AG04449 (cell line): ENCODE measurements at regions not wholly inside any gene's neighbourhood (a gene's known extent, or its start where the extent isn't known, plus 50 kb on each side); places are given as distances from the start of the nearest gene placed in this dataset.

Experiments used
- CTCF ChIA-PET: fragments of 350-600 bp; formaldehyde crosslinking; extraction: SDS; loops from one replicate; lab custom pipeline; 2021; ENCODE audit warnings: antibody characterized with exemption; lab: Yijun Ruan, JAX
- POLR2A ChIA-PET: fragments of 400-600, 350-600 bp; formaldehyde crosslinking; extraction: SDS; loops from one replicate; lab custom pipeline; 2020; ENCODE audit warnings: antibody characterized with exemption, inconsistent platforms; lab: Yijun Ruan, JAX
- DNase-seq: peaks from one replicate; pipeline ENCODE4 v3.0.0-alpha.2; 2010; ENCODE audit warnings: low read depth, low spot score
- H3K4me3 ChIP-seq: 2 replicates; pipeline ENCODE4 v1.5.1; 2011; ENCODE audit warnings: low read depth, mild to moderate bottlenecking, control low read depth, low read length
- TF ChIP-seq, protein P1 (sequence below): IDR thresholded peaks from one replicate; pipeline ENCODE4 v1.5.1; 2011; ENCODE audit warnings: mild to moderate bottlenecking, moderate library complexity, low read length, control low read depth, inconsistent platforms; ENCODE audit not compliant: insufficient read depth; ENCODE audit errors: missing control alignments

DNA sequence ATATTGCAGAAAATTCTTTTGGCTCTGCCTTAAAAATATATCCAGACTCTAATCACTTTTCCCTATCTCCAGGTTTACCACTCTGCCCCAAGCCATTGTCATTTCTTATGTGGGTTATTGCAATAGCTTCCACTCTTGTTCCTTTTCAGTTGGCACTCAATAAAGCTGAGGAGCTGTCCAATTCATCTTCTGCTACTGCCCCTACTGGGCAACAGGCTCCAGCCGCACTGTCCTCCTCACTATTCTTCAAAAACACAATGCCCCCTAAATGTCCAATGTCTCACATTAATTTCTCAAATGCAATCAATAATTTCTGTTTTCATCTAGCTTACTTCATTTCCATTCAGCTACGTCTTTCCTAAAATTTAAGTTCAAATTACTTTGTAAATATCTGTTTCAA, 1262.5 kb upstream of the CDH2 start:
- ChIA-PET POLR2A (no interaction called here), CTCF (no interaction called here)
- H3K4me3 ChIP-seq: no peak overlapping the region
- DNase-seq: no peak
- TF ChIP-seq, protein P1, sequence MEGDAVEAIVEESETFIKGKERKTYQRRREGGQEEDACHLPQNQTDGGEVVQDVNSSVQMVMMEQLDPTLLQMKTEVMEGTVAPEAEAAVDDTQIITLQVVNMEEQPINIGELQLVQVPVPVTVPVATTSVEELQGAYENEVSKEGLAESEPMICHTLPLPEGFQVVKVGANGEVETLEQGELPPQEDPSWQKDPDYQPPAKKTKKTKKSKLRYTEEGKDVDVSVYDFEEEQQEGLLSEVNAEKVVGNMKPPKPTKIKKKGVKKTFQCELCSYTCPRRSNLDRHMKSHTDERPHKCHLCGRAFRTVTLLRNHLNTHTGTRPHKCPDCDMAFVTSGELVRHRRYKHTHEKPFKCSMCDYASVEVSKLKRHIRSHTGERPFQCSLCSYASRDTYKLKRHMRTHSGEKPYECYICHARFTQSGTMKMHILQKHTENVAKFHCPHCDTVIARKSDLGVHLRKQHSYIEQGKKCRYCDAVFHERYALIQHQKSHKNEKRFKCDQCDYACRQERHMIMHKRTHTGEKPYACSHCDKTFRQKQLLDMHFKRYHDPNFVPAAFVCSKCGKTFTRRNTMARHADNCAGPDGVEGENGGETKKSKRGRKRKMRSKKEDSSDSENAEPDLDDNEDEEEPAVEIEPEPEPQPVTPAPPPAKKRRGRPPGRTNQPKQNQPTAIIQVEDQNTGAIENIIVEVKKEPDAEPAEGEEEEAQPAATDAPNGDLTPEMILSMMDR: no peak

DNA sequence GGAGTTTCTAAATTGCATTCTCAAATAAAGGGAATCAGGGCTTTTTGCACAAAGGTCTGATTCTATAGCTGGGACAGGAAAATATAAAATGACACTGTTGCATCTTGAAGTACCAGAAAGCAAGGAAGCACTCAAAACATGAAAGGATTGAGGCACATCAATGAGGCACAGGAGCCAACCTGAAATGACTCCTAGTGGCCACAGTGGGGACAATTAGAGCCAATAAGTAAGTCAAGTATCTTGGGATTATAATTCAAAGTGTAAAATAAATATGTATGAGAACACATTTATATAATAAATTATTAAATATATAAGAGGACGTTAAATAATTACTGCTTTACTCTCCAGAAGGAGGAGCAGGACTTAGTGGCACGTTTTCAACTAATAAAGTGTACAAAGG, 1259.5 kb upstream of the CDH2 start:
- H3K4me3 ChIP-seq: no peak overlapping the region
- CTCF ChIA-PET: no interaction called here
- TF ChIP-seq, protein P1: no peak
- POLR2A ChIA-PET: no interaction called here
- no peak for DNase-seq

DNA sequence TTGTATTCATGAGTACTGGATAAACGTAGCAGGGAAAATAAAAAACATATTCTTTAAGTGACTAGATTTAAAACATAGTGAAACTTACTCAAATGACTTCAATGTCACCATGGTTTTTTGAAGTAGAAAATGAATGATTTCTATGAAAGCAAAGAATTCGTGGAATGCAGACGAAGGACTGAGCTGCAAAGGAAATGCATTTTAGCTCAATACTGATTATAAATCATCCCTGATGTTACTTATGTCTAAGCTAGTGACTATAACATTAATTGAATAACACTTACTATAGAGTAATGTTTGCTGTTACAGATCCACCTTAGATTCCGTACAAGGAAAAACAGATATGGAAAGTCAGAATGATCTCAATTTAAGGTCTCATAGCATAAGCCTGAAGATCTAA, 1257.7 kb upstream of the CDH2 start:
- TF ChIP-seq, protein P1: no peak
- POLR2A ChIA-PET: no interaction called here
- CTCF ChIA-PET: no interaction called here
- no peak overlapping the region for H3K4me3 ChIP-seq
- DNase-seq: no peak

DNA sequence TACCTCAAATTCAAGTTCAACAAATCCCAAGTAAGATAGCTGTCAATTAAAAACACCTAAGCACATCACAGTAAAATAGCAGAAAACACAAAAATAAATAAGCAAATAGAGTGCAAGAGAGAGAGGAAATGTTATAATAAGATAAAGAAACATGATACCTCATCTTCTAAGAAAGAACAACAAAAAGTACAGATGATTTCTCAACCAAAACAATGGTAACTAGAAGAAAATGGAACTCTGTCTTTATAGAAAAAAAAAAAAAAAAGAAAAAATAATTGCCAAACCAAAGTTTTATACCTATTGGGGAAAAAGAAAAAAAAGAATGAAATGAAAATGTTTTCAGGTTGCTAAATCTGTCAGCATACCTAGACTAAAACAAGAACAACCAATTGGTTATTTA, 1253.5 kb upstream of the CDH2 start:
- POLR2A ChIA-PET: no interaction called here
- H3K4me3 ChIP-seq: no peak overlapping the region
- CTCF ChIA-PET: no interaction called here
- TF ChIP-seq, protein P1: no peak
- no peak for DNase-seq

DNA sequence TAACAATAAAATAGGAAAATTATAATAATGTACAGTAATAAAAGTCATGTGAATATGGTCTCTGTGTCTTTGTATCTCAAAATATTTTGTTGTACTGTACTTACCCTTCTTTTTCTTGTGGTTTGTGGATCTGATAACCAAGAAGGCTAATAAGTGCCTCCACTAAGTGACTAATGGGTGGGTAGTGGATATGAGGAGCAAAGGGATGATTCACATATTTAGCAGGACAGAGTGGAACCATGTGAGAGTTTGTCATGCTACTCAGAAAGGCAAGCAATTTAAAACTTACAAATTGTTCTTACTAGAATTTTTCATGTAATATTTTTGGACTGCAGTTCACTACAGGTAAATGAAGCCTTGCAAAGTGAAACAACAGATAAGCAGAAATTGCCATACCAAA, 1241.2 kb upstream of the CDH2 start:
- CTCF ChIA-PET: no interaction called here
- POLR2A ChIA-PET: no interaction called here
- TF ChIP-seq, protein P1: no peak
- no peak overlapping the region for H3K4me3 ChIP-seq
- DNase-seq: peak; percentile 17

DNA sequence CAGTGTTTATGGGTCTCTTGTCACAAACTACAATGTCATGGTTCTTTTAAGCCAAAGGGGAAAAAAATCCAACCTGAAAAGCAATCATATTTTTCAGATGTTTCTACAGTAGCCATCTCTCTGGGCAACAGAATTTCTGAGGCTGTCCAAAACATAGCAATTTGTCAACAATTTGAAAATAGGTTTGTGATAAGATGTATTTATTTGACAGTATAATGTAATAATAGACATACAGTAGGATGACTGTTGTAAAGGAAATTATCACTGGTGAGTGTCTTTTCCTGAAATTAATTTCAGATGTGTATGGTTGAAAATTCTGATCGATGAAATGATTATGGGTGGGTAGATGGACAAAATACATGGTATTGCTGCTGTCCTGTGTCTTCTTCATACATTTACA, 1230.1 kb upstream of the CDH2 start:
- CTCF ChIA-PET: no interaction called here
- H3K4me3 ChIP-seq: no peak overlapping the region
- TF ChIP-seq, protein P1: no peak
- POLR2A ChIA-PET: no interaction called here
- DNase-seq: no peak
